ENCODE measurements at regions not wholly inside any gene's neighbourhood (a gene's known extent, or its start where the extent isn't known, plus 50 kb on each side); places are given as distances from the start of the nearest gene placed in this dataset.

GRCh38 chr18:47434214-47434746 lies 182.8 kb upstream of the SKOR2 start:
- Histone ChIP-seq H3K36me3 (ENCODE audit: insufficient read depth, low read length) (no peaks in the 10 kb centered on the region), H3K9me2 (ENCODE audit: low read depth, low read length) (no peaks in the 10 kb centered on the region), H3K9me3 (ENCODE audit: low read length) (no peaks in the 10 kb centered on the region), H3F3A (ENCODE audit: insufficient read depth, low read length) (no peaks in the 10 kb centered on the region), H3K79me2 (ENCODE audit: insufficient read depth, low read length) (no peaks in the 10 kb centered on the region), H4K20me1 (ENCODE audit: insufficient read depth, low read length) (no peaks in the 10 kb centered on the region), H3K9ac (ENCODE audit: low read length) (no peak overlapping the region), H3K27ac (ENCODE audit: low read depth, low read length, poor library complexity, severe bottlenecking) (no peak overlapping the region), H3K4me3 (ENCODE audit: low read depth, low read length, poor library complexity, severe bottlenecking) (no peak overlapping the region), H3K27me3 (ENCODE audit: insufficient read depth, low read length) (no peaks in the 10 kb centered on the region), H2AFZ (ENCODE audit: low read length) (no peak overlapping the region), H3K4me1 (ENCODE audit: insufficient read depth, low read length, severe bottlenecking) (no peaks in the 10 kb centered on the region), H3K4me2 (ENCODE audit: low read length) (no peak overlapping the region)
- TF ChIP-seq CTCF (IDR thresholded peaks at IDR 0.05; ENCODE audit: low read length) = no peak
- TF ChIP-seq EZH2 (IDR thresholded peaks at IDR 0.05; ENCODE audit: borderline replicate concordance, low read length) = no peak

- no peaks in the 10 kb centered on the region for H3K9me2 ChIP-seq (ENCODE audit: low read depth, low read length)
Measured at GRCh38 chr18:47427923-47428637, 176.6 kb upstream of the SKOR2 start.

GRCh38 chr18:47427072-47427471 lies 175.6 kb upstream of the SKOR2 start:
- no peaks in the 10 kb centered on the region for H3K9me3 ChIP-seq (ENCODE audit: low read length)
- no peak overlapping the region for H2AFZ ChIP-seq (ENCODE audit: low read length)
- H3K4me2 ChIP-seq (ENCODE audit: low read length) = no peak overlapping the region
- H3K4me1 ChIP-seq (ENCODE audit: insufficient read depth, low read length, severe bottlenecking) = no peaks in the 10 kb centered on the region
- H3K27ac ChIP-seq (ENCODE audit: low read depth, low read length, poor library complexity, severe bottlenecking) = no peak overlapping the region
- H3K27me3 ChIP-seq (ENCODE audit: insufficient read depth, low read length) = no peaks in the 10 kb centered on the region
- H4K20me1 ChIP-seq (ENCODE audit: insufficient read depth, low read length) = no peaks in the 10 kb centered on the region
- no peak overlapping the region for H3K4me3 ChIP-seq (ENCODE audit: low read depth, low read length, poor library complexity, severe bottlenecking)
- no peak overlapping the region for H3K9ac ChIP-seq (ENCODE audit: low read length)
- no peaks in the 10 kb centered on the region for H3F3A ChIP-seq (ENCODE audit: insufficient read depth, low read length)
- H3K36me3 ChIP-seq (ENCODE audit: insufficient read depth, low read length) = no peaks in the 10 kb centered on the region
- TF ChIP-seq EZH2 (IDR thresholded peaks at IDR 0.05; ENCODE audit: borderline replicate concordance, low read length) (no peak), CTCF (IDR thresholded peaks at IDR 0.05; ENCODE audit: low read length) (no peak)
- no peaks in the 10 kb centered on the region for H3K79me2 ChIP-seq (ENCODE audit: insufficient read depth, low read length)
- H3K9me2 ChIP-seq (ENCODE audit: low read depth, low read length) = no peaks in the 10 kb centered on the region

More at GRCh38 chr18:47427923-47428637, 176.6 kb upstream of the SKOR2 start:
- no peaks in the 10 kb centered on the region for H4K20me1 ChIP-seq (ENCODE audit: insufficient read depth, low read length)
- no peak overlapping the region for H3K9ac ChIP-seq (ENCODE audit: low read length)
- no peaks in the 10 kb centered on the region for H3K36me3 ChIP-seq (ENCODE audit: insufficient read depth, low read length)
- no peaks in the 10 kb centered on the region for H3K4me1 ChIP-seq (ENCODE audit: insufficient read depth, low read length, severe bottlenecking)
- no peak overlapping the region for H3K4me3 ChIP-seq (ENCODE audit: low read depth, low read length, poor library complexity, severe bottlenecking)
- H3K79me2 ChIP-seq (ENCODE audit: insufficient read depth, low read length) = no peaks in the 10 kb centered on the region
- H3K4me2 ChIP-seq (ENCODE audit: low read length) = no peak overlapping the region
- H3K27ac ChIP-seq (ENCODE audit: low read depth, low read length, poor library complexity, severe bottlenecking) = no peak overlapping the region
- H3F3A ChIP-seq (ENCODE audit: insufficient read depth, low read length) = no peaks in the 10 kb centered on the region
- no peaks in the 10 kb centered on the region for H3K27me3 ChIP-seq (ENCODE audit: insufficient read depth, low read length)
- H3K9me3 ChIP-seq (ENCODE audit: low read length) = no peaks in the 10 kb centered on the region
- TF ChIP-seq EZH2 (IDR thresholded peaks at IDR 0.05; ENCODE audit: borderline replicate concordance, low read length) (no peak), CTCF (IDR thresholded peaks at IDR 0.05; ENCODE audit: low read length) (no peak)
- H2AFZ ChIP-seq (ENCODE audit: low read length) = no peak overlapping the region

Measured in OCI-LY1 (cell line).